Upper lobe of left lung (tissue), 4 donors: ENCODE measurements at regions not wholly inside any gene's neighbourhood (a gene's known extent, or its start where the extent isn't known, plus 50 kb on each side); places are given as distances from the start of the nearest gene placed in this dataset.

Experiments used
- EP300 ChIP-seq, 4 donors: sonication (generic); formaldehyde crosslinking; IDR thresholded peaks; one replicate each; pipeline ENCODE4 v1.5.1; 2017; ENCODE audit warnings: antibody characterized with exemption in 4 of 4, control low read depth in 2 of 4
- POLR2A ChIP-seq, 4 donors: fragments of 450-650 bp; IDR thresholded peaks; one replicate each; pipeline ENCODE4 v1.5.1; 2016 to 2017; ENCODE audit warnings: antibody characterized with exemption in 4 of 4, mild to moderate bottlenecking in 2 of 4
- POLR2AphosphoS5 ChIP-seq, 2 donors: sonication (generic); formaldehyde crosslinking; IDR thresholded peaks; one replicate each; pipeline ENCODE4 v1.5.1; 2017; ENCODE audit warnings: antibody characterized with exemption in 2 of 2
- TF ChIP-seq, protein P1 (sequence below), 6 experiments: fragments of 450-650 bp in 4 of 6; fragments of 200-600 bp in 2 of 6; sonication (generic) in 2 of 6; IDR thresholded peaks; one replicate each; pipeline ENCODE4 v1.5.1; 2016 to 2019; ENCODE audit warnings: antibody characterized with exemption in 6 of 6

DNA sequence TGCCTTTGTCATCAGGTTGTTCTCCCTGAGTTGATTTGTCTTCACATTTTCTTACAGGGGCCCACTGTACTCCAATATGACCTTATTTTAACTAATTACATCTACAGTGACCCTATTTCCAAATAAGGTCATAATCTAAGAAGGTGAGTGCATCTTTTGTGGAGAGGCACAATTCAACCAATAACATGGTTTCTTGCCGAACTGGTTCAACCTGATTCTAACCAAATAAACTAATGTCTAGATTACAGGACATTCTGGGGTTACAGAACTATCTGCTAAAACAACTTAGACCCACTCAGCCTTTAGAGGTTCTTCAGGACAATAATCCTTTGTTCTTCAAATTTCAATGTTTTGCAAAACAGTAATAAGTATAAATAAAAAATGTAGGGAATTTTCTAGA is 496.5 kb upstream of the SOX11 start:
- TF ChIP-seq POLR2A (IDR thresholded peaks at IDR 0.05) (no peak), POLR2AphosphoS5 (IDR thresholded peaks at IDR 0.05) (no peak), EP300 (IDR thresholded peaks at IDR 0.05) (no peak)
- TF ChIP-seq, protein P1, sequence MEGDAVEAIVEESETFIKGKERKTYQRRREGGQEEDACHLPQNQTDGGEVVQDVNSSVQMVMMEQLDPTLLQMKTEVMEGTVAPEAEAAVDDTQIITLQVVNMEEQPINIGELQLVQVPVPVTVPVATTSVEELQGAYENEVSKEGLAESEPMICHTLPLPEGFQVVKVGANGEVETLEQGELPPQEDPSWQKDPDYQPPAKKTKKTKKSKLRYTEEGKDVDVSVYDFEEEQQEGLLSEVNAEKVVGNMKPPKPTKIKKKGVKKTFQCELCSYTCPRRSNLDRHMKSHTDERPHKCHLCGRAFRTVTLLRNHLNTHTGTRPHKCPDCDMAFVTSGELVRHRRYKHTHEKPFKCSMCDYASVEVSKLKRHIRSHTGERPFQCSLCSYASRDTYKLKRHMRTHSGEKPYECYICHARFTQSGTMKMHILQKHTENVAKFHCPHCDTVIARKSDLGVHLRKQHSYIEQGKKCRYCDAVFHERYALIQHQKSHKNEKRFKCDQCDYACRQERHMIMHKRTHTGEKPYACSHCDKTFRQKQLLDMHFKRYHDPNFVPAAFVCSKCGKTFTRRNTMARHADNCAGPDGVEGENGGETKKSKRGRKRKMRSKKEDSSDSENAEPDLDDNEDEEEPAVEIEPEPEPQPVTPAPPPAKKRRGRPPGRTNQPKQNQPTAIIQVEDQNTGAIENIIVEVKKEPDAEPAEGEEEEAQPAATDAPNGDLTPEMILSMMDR (IDR thresholded peaks at IDR 0.05): no peak
